ENCODE measurements at regions not wholly inside any gene's neighbourhood (a gene's known extent, or its start where the extent isn't known, plus 50 kb on each side); places are given as distances from the start of the nearest gene placed in this dataset.

DNA sequence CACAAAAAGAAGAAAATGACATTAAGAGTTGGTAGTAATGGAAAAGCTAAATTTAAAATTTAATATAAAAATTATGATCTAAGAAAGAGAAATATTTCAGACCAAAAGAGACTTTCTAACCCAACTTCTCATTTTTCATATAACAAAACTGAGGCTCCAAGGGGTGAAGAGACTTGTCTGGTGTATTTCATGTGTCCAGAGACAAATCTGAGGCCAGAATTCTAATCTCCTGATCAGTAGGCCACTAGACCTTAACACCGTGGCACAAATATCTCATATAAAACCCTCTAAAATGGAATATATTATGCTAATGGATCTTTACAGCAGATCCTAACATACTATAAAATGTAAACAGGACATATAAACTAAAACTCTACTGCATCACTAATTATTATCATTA lies 275.7 kb upstream of the SLC16A7 start:
- TF ChIP-seq, protein P1, sequence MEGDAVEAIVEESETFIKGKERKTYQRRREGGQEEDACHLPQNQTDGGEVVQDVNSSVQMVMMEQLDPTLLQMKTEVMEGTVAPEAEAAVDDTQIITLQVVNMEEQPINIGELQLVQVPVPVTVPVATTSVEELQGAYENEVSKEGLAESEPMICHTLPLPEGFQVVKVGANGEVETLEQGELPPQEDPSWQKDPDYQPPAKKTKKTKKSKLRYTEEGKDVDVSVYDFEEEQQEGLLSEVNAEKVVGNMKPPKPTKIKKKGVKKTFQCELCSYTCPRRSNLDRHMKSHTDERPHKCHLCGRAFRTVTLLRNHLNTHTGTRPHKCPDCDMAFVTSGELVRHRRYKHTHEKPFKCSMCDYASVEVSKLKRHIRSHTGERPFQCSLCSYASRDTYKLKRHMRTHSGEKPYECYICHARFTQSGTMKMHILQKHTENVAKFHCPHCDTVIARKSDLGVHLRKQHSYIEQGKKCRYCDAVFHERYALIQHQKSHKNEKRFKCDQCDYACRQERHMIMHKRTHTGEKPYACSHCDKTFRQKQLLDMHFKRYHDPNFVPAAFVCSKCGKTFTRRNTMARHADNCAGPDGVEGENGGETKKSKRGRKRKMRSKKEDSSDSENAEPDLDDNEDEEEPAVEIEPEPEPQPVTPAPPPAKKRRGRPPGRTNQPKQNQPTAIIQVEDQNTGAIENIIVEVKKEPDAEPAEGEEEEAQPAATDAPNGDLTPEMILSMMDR (IDR thresholded peaks at IDR 0.05; ENCODE audit: low read length): no peak
- TF ChIP-seq EZH2 (IDR thresholded peaks at IDR 0.05; ENCODE audit: borderline replicate concordance, low read length): no peak

Data from OCI-LY1 (cell line).